DND-41 (cell line): ENCODE measurements at regions not wholly inside any gene's neighbourhood (a gene's known extent, or its start where the extent isn't known, plus 50 kb on each side); places are given as distances from the start of the nearest gene placed in this dataset.
A peak's percentile ranks its signal among the peaks of the same experiment; 100 is the strongest.

Experiments
- ATAC-seq: fragments of 200-7000 bp; cut with Tn5 transposase; 3 replicates; pipeline ENCODE4 v1.9.1; 2021; ENCODE audit warnings: low read depth; ENCODE audit not compliant: insufficient read depth
- DNase-seq: peaks from one replicate; pipeline ENCODE4 v3.0.0-alpha.2; 2020
- H2AFZ ChIP-seq: 2 replicates; pipeline ENCODE4 v1.6.0; 2012; ENCODE audit warnings: low read depth, low read length
- H3K27ac ChIP-seq: 2 replicates; pipeline ENCODE4 v1.5.1; 2012; ENCODE audit warnings: low read length, inconsistent platforms
- H3K27me3 ChIP-seq: fragments of 200-600 bp; sonication (generic); 2 replicates; pipeline ENCODE4 v1.6.0; 2012; ENCODE audit warnings: low read length, mild to moderate bottlenecking, inconsistent platforms; ENCODE audit not compliant: insufficient read depth, poor library complexity
- H3K36me3 ChIP-seq: 2 replicates; pipeline ENCODE4 v1.5.1; 2012; ENCODE audit warnings: low read length, inconsistent platforms; ENCODE audit not compliant: insufficient read depth
- H3K4me1 ChIP-seq: 2 replicates; pipeline ENCODE4 v1.5.1; 2012; ENCODE audit warnings: mild to moderate bottlenecking, low read length; ENCODE audit not compliant: insufficient read depth
- H3K4me2 ChIP-seq: 2 replicates; pipeline ENCODE4 v1.6.0; 2012; ENCODE audit warnings: mild to moderate bottlenecking, moderate library complexity, low read length, inconsistent platforms; ENCODE audit not compliant: insufficient read depth
- H3K4me3 ChIP-seq, 2 experiments: fragments of 200-600 bp in 1 of 2; shearing (Covaris generic) in 1 of 2; 2 replicates each; pipeline ENCODE4 v1.5.1; 2012 to 2016; ENCODE audit warnings: inconsistent platforms in 2 of 2, low read length in 2 of 2, mild to moderate bottlenecking in 2 of 2, low read depth in 1 of 2, moderate library complexity in 1 of 2
- H3K79me2 ChIP-seq: 2 replicates; pipeline ENCODE4 v1.6.0; 2012; ENCODE audit warnings: low read length, inconsistent platforms; ENCODE audit not compliant: insufficient read depth
- H3K9ac ChIP-seq: 2 replicates; pipeline ENCODE4 v1.6.0; 2012; ENCODE audit warnings: low read depth, mild to moderate bottlenecking, inconsistent platforms, low read length, moderate library complexity
- H3K9me3 ChIP-seq: 2 replicates; pipeline ENCODE4 v1.5.1; 2012; ENCODE audit warnings: low read length, moderate library complexity, mild to moderate bottlenecking, inconsistent platforms; ENCODE audit not compliant: insufficient read depth, severe bottlenecking
- H4K20me1 ChIP-seq: 2 replicates; pipeline ENCODE4 v1.6.0; 2012; ENCODE audit warnings: low read length; ENCODE audit not compliant: insufficient read depth
- EZH2 ChIP-seq: IDR thresholded peaks from 3 replicates; pipeline ENCODE4 v1.6.1; 2012; ENCODE audit warnings: borderline replicate concordance, low read depth, mild to moderate bottlenecking, moderate library complexity, low read length, inconsistent platforms; ENCODE audit not compliant: severe bottlenecking
- TF ChIP-seq, protein P1 (sequence below): IDR thresholded peaks from 2 replicates; pipeline ENCODE4 v1.5.1; 2012; ENCODE audit warnings: borderline replicate concordance, low read length, moderate library complexity, mild to moderate bottlenecking; ENCODE audit not compliant: poor library complexity, severe bottlenecking; ENCODE audit errors: extremely low read depth

DNA sequence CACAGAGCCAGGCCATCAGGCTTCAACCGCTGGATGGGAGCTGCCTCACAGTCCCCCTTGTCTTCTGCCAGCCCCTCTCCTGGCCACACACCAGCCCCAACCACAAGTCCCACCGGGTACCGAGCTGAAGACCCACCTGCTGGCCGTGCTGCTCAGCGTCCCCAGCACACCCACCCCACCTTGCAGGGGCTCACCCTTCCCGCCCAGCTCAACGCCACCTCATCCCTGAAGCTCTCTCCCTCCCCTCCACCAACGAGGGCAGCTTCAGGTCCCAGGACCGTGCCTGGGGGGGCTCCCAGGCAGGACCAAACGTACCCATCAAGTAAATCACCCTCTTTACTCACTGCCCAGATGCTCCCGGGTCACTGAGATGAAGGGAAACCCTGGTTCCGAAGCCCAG, 141.0 kb downstream of the CRYBB2 start:
- ATAC-seq, result no peak
- Histone ChIP-seq H2AFZ (no peak overlapping the region), H3K4me2 (no peak overlapping the region), H3K9me3 (no peaks in the 10 kb centered on the region), H3K36me3 (peaks cover 55% of the 10 kb centered on the region), H3K9ac (no peak overlapping the region), H3K27ac (no peak overlapping the region), H3K79me2 (no peaks in the 10 kb centered on the region), H3K4me3 (no peak overlapping the region), H3K27me3 (no peaks in the 10 kb centered on the region), H3K4me1 (no peaks in the 10 kb centered on the region), H4K20me1 (peaks cover 37% of the 10 kb centered on the region)
- no peak for DNase-seq
- TF ChIP-seq EZH2, result no peak
- TF ChIP-seq, protein P1, sequence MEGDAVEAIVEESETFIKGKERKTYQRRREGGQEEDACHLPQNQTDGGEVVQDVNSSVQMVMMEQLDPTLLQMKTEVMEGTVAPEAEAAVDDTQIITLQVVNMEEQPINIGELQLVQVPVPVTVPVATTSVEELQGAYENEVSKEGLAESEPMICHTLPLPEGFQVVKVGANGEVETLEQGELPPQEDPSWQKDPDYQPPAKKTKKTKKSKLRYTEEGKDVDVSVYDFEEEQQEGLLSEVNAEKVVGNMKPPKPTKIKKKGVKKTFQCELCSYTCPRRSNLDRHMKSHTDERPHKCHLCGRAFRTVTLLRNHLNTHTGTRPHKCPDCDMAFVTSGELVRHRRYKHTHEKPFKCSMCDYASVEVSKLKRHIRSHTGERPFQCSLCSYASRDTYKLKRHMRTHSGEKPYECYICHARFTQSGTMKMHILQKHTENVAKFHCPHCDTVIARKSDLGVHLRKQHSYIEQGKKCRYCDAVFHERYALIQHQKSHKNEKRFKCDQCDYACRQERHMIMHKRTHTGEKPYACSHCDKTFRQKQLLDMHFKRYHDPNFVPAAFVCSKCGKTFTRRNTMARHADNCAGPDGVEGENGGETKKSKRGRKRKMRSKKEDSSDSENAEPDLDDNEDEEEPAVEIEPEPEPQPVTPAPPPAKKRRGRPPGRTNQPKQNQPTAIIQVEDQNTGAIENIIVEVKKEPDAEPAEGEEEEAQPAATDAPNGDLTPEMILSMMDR, result no peak

- H3K9ac ChIP-seq, result no peak overlapping the region
- no peaks in the 10 kb centered on the region for H3K79me2 ChIP-seq
- TF ChIP-seq, protein P1, result no peak
- TF ChIP-seq EZH2, result no peak
- H3K4me1 ChIP-seq, result no peaks in the 10 kb centered on the region
- H2AFZ ChIP-seq, result no peak overlapping the region
- H3K9me3 ChIP-seq, result no peaks in the 10 kb centered on the region
- no peak overlapping the region for H3K4me3 ChIP-seq
- H3K27ac ChIP-seq, result no peak overlapping the region
- H4K20me1 ChIP-seq, result peaks cover 37% of the 10 kb centered on the region
- ATAC-seq (no peak), DNase-seq (no peak)
- no peak overlapping the region for H3K4me2 ChIP-seq
- peaks cover 50% of the 10 kb centered on the region for H3K36me3 ChIP-seq
- no peaks in the 10 kb centered on the region for H3K27me3 ChIP-seq
Measured at GRCh38 chr22:25360891-25361645, 141.6 kb downstream of the CRYBB2 start.

DNA sequence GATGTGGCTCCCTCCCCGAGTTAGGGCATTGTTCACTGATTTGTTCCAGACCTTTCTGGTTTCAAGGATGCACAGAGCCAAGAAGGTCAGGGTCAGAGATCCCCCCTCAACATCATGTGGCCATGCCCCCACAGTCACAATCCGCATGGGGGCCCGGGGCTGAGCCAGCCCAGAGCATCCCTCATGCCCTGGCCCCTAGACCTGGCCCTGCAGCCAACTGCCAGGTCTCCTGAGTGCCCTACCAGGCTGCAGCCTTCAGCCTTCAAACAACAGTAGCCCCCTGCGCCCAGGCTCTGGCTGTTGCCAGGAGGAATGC, 142.4 kb downstream of the CRYBB2 start:
- no peak overlapping the region for H3K9ac ChIP-seq
- H2AFZ ChIP-seq, result no peak overlapping the region
- no peak overlapping the region for H3K4me3 ChIP-seq
- DNase-seq (no peak), ATAC-seq (peak; percentile 55)
- no peaks in the 10 kb centered on the region for H3K4me1 ChIP-seq
- TF ChIP-seq, protein P1, result no peak
- no peak for TF ChIP-seq EZH2
- H3K27ac ChIP-seq, result no peak overlapping the region
- H3K4me2 ChIP-seq, result no peak overlapping the region
- H3K9me3 ChIP-seq, result no peaks in the 10 kb centered on the region
- H4K20me1 ChIP-seq, result peaks cover 37% of the 10 kb centered on the region
- no peaks in the 10 kb centered on the region for H3K27me3 ChIP-seq
- no peaks in the 10 kb centered on the region for H3K79me2 ChIP-seq
- H3K36me3 ChIP-seq, result peaks cover 45% of the 10 kb centered on the region
